GM23338 (cell line): ENCODE measurements at regions not wholly inside any gene's neighbourhood (a gene's known extent, or its start where the extent isn't known, plus 50 kb on each side); places are given as distances from the start of the nearest gene placed in this dataset.

Experiments
- ATAC-seq: fragments of 200-7000 bp; cut with Tn5 transposase; 3 replicates; pipeline ENCODE4 v1.9.1; 2020
- DNase-seq: peaks from one replicate; pipeline ENCODE4 v3.0.0-alpha.2; 2015; ENCODE audit warnings: low spot score
- H2AFZ ChIP-seq: fragments of 200-600 bp; sonication (generic); 2 replicates; pipeline ENCODE4 v1.8.0; 2016; ENCODE audit warnings: antibody characterized with exemption, mild to moderate bottlenecking, moderate library complexity
- H3F3A ChIP-seq: fragments of 200-600 bp; sonication (generic); replicated peaks from 2 replicates; pipeline ENCODE4 v1.8.0; 2017; ENCODE audit warnings: antibody characterized with exemption, mixed run types, low read depth
- H3K27ac ChIP-seq: fragments of 200-600 bp; sonication (generic); 2 replicates; pipeline ENCODE4 v1.6.1; 2016; ENCODE audit warnings: low read depth
- H3K27me3 ChIP-seq: fragments of 200-600 bp; sonication (generic); 2 replicates; pipeline ENCODE4 v1.8.0; 2016; ENCODE audit warnings: mild to moderate bottlenecking, mixed run types, moderate library complexity; ENCODE audit not compliant: insufficient read depth
- H3K36me3 ChIP-seq: fragments of 200-600 bp; sonication (generic); 2 replicates; pipeline ENCODE4 v1.8.0; 2016; ENCODE audit warnings: mild to moderate bottlenecking; ENCODE audit not compliant: insufficient read depth
- H3K4me1 ChIP-seq: fragments of 200-600 bp; sonication (generic); 2 replicates; pipeline ENCODE4 v1.8.0; 2016; ENCODE audit warnings: mild to moderate bottlenecking, moderate library complexity; ENCODE audit not compliant: insufficient read depth
- H3K4me2 ChIP-seq: fragments of 200-600 bp; sonication (generic); 2 replicates; pipeline ENCODE4 v1.7.1; 2017; ENCODE audit warnings: mixed run types
- H3K4me3 ChIP-seq: fragments of 200-600 bp; sonication (generic); 2 replicates; pipeline ENCODE4 v1.6.1; 2016; ENCODE audit warnings: mixed run types
- H3K79me2 ChIP-seq: fragments of 200-600 bp; sonication (generic); replicated peaks from 2 replicates; pipeline ENCODE4 v1.8.0; 2017; ENCODE audit warnings: mild to moderate bottlenecking; ENCODE audit not compliant: insufficient read depth
- H3K9me2 ChIP-seq: fragments of 200-600 bp; sonication (generic); 2 replicates; pipeline ENCODE4 v1.8.0; 2017; ENCODE audit not compliant: insufficient read depth
- H4K20me1 ChIP-seq: fragments of 200-600 bp; sonication (generic); replicated peaks from 2 replicates; pipeline ENCODE4 v1.8.0; 2017; ENCODE audit warnings: mild to moderate bottlenecking; ENCODE audit not compliant: insufficient read depth
- H3K27ac Mint-ChIP-seq: 2 replicates; pipeline ENCODE4 v1.8.0; 2020; ENCODE audit warnings: inconsistent platforms, mild to moderate bottlenecking, moderate library complexity, mixed read lengths
- H3K27me3 Mint-ChIP-seq: 3 replicates; pipeline ENCODE4 v1.8.0; 2022; ENCODE audit warnings: low read depth, mild to moderate bottlenecking, moderate library complexity, mixed read lengths, inconsistent platforms; ENCODE audit not compliant: insufficient read depth, poor library complexity
- H3K36me3 Mint-ChIP-seq: 3 replicates; pipeline ENCODE4 v1.8.0; 2021; ENCODE audit warnings: low read depth, mild to moderate bottlenecking, inconsistent platforms, moderate library complexity, mixed read lengths
- H3K4me1 Mint-ChIP-seq: 3 replicates; pipeline ENCODE4 v1.8.0; 2020; ENCODE audit warnings: mild to moderate bottlenecking, inconsistent platforms, mixed read lengths
- H3K4me3 Mint-ChIP-seq: 3 replicates; pipeline ENCODE4 v1.8.0; 2021; ENCODE audit warnings: moderate library complexity, mild to moderate bottlenecking, inconsistent platforms, mixed read lengths
- H3K9me3 Mint-ChIP-seq: 3 replicates; pipeline ENCODE4 v1.8.0; 2020; ENCODE audit warnings: moderate library complexity, mild to moderate bottlenecking, inconsistent platforms, mixed read lengths
- CREB1 ChIP-seq: fragments of 250-450 bp; sonication (Bioruptor Pico); IDR thresholded peaks from 2 replicates; pipeline ENCODE4 v1.5.0; 2020; ENCODE audit warnings: low read depth, mild to moderate bottlenecking, moderate library complexity
- EZH2 ChIP-seq: fragments of 200-600 bp; sonication (generic); IDR thresholded peaks from one replicate; pipeline ENCODE4 v1.8.0; 2017; ENCODE audit warnings: antibody characterized with exemption, mild to moderate bottlenecking, low read depth; ENCODE audit not compliant: unreplicated experiment
- EZH2phosphoT487 ChIP-seq: fragments of 200-600 bp; sonication (generic); IDR thresholded peaks from one replicate; pipeline ENCODE4 v1.8.1; 2018; ENCODE audit warnings: antibody characterized with exemption; ENCODE audit not compliant: unreplicated experiment
- JUNB ChIP-seq: IDR thresholded peaks from one replicate; pipeline ENCODE4 v1.6.1; 2016; ENCODE audit warnings: antibody characterized with exemption; ENCODE audit not compliant: unreplicated experiment
- STAT1 ChIP-seq: IDR thresholded peaks from one replicate; pipeline ENCODE4 v1.6.1; 2016; ENCODE audit warnings: antibody characterized with exemption; ENCODE audit not compliant: unreplicated experiment
- ZNF331 ChIP-seq: fragments of 250-450 bp; sonication (Bioruptor Pico); IDR thresholded peaks from 2 replicates; pipeline ENCODE4 v1.5.0; 2020; ENCODE audit warnings: low read depth, mild to moderate bottlenecking, moderate library complexity
- TF ChIP-seq, protein P1 (sequence below), 2 experiments: fragments of 200-600 bp in 1 of 2; sonication (generic) in 1 of 2; conservative IDR thresholded peaks; 2 replicates each; pipeline versions ENCODE4 v1.5.1 to v1.6.1; 2016 to 2017; ENCODE audit warnings: antibody characterized with exemption in 2 of 2, low read depth in 2 of 2, mild to moderate bottlenecking in 2 of 2, moderate library complexity in 1 of 2
- TF ChIP-seq, protein P2 (sequence below): IDR thresholded peaks from one replicate; pipeline ENCODE4 v1.6.1; 2018; ENCODE audit warnings: antibody characterized with exemption; ENCODE audit not compliant: unreplicated experiment

DNA sequence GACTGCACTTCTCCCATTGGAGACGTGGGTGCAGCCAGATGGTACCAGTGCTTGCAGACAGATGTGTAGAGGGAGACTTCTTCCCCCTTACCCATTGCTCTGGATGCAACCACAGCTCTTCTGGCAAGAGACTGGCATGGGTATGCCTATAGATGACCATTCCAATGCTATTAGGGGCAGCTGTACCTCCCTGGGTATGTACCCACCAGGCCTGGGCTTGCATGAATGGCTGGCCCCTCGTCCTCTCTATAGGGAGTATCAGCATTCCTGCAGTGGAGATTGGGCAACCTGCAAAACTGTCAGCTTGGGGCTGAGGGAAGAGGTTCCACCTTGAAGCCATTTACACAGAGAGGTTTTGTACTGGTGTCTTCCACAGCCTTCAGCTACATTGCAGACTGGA is 57.6 kb upstream of the FXR1 start (continued):
- TF ChIP-seq EZH2phosphoT487 (no peak), JUNB (no peak), EZH2 (no peak), STAT1 (no peak), CREB1 (CRISPR knock-in tag) (no peak)
- TF ChIP-seq, protein P1, sequence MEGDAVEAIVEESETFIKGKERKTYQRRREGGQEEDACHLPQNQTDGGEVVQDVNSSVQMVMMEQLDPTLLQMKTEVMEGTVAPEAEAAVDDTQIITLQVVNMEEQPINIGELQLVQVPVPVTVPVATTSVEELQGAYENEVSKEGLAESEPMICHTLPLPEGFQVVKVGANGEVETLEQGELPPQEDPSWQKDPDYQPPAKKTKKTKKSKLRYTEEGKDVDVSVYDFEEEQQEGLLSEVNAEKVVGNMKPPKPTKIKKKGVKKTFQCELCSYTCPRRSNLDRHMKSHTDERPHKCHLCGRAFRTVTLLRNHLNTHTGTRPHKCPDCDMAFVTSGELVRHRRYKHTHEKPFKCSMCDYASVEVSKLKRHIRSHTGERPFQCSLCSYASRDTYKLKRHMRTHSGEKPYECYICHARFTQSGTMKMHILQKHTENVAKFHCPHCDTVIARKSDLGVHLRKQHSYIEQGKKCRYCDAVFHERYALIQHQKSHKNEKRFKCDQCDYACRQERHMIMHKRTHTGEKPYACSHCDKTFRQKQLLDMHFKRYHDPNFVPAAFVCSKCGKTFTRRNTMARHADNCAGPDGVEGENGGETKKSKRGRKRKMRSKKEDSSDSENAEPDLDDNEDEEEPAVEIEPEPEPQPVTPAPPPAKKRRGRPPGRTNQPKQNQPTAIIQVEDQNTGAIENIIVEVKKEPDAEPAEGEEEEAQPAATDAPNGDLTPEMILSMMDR (conservative IDR thresholded peaks at IDR 0.05; ENCODE audit: low read depth in 2 of 2): no peak
- TF ChIP-seq, protein P2, sequence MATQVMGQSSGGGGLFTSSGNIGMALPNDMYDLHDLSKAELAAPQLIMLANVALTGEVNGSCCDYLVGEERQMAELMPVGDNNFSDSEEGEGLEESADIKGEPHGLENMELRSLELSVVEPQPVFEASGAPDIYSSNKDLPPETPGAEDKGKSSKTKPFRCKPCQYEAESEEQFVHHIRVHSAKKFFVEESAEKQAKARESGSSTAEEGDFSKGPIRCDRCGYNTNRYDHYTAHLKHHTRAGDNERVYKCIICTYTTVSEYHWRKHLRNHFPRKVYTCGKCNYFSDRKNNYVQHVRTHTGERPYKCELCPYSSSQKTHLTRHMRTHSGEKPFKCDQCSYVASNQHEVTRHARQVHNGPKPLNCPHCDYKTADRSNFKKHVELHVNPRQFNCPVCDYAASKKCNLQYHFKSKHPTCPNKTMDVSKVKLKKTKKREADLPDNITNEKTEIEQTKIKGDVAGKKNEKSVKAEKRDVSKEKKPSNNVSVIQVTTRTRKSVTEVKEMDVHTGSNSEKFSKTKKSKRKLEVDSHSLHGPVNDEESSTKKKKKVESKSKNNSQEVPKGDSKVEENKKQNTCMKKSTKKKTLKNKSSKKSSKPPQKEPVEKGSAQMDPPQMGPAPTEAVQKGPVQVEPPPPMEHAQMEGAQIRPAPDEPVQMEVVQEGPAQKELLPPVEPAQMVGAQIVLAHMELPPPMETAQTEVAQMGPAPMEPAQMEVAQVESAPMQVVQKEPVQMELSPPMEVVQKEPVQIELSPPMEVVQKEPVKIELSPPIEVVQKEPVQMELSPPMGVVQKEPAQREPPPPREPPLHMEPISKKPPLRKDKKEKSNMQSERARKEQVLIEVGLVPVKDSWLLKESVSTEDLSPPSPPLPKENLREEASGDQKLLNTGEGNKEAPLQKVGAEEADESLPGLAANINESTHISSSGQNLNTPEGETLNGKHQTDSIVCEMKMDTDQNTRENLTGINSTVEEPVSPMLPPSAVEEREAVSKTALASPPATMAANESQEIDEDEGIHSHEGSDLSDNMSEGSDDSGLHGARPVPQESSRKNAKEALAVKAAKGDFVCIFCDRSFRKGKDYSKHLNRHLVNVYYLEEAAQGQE: no peak

DNA sequence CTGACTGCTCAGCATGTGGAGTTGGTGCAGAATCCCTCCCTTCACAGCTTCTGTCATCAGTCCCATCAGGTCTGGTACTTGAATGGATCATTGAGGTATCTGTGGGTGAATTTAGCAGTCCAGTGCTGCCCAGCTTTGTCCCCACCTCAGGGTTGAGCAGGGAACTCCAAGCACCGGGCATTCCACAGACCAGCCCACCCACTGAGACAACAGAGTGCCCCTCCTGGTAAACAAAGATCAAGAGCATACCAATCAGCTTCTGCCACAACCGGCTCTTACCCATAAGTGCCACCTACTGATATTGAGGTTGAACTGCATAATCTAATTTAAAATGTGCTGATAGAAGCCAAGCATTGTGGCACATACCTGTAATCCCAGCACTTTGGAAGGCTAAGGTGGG is 57.1 kb upstream of the FXR1 start:
- DNase-seq (peak; percentile 85), ATAC-seq (peak; percentile 96)
- H3K36me3 Mint-ChIP-seq: no peaks in the 10 kb centered on the region
- no peaks in the 10 kb centered on the region for H3K36me3 ChIP-seq
- no peaks in the 10 kb centered on the region for H3K27me3 ChIP-seq
- H3K4me2 ChIP-seq: no peak overlapping the region
- peaks cover 15% of the 10 kb centered on the region for H3K4me1 Mint-ChIP-seq
- H3K4me3 Mint-ChIP-seq: no peak overlapping the region
- no peak overlapping the region for H3K4me3 ChIP-seq
- peaks cover 2% of the 10 kb centered on the region for H3K27me3 Mint-ChIP-seq
- H4K20me1 ChIP-seq: no peaks in the 10 kb centered on the region
- no peaks in the 10 kb centered on the region for H3K9me2 ChIP-seq
- H2AFZ ChIP-seq: 0 out of 2 replicates have a peak overlapping the region, but pooled peaks have one; percentile 63
- H3K4me1 ChIP-seq: peaks cover 3% of the 10 kb centered on the region; the same call in 1 of the 2 replicates
- no peak overlapping the region for H3K27ac Mint-ChIP-seq
- TF ChIP-seq, protein P1 (conservative IDR thresholded peaks at IDR 0.05; ENCODE audit: low read depth in 2 of 2): peak; percentile 47 to 55
- no peak for TF ChIP-seq ZNF331
- no peaks in the 10 kb centered on the region for H3F3A ChIP-seq
- H3K79me2 ChIP-seq: no peaks in the 10 kb centered on the region
- no peak overlapping the region for H3K27ac ChIP-seq
- no peaks in the 10 kb centered on the region; the same call in 1 of the 3 replicates for H3K9me3 Mint-ChIP-seq
